Esophagus squamous epithelium (tissue), 5 donors: ENCODE measurements at regions not wholly inside any gene's neighbourhood (a gene's known extent, or its start where the extent isn't known, plus 50 kb on each side); places are given as distances from the start of the nearest gene placed in this dataset.

ENCODE experiments used
- DNase-seq: peaks from one replicate; lab custom pipeline; 2025; lab: John Stamatoyannopoulos, UW
- H3K27ac ChIP-seq, 4 donors: fragments of 200-600 bp; sonication (generic); one replicate each; pipeline ENCODE4 v1.5.1; 2016 to 2019; ENCODE audit warnings: mild to moderate bottlenecking in 1 of 4
- H3K27me3 ChIP-seq, 4 donors: fragments of 200-600 bp; sonication (generic); 1 replicate in 3 of 4; 2 replicates in 1 of 4; pipeline versions ENCODE4 v1.5.1 to v1.6.0; 2017 to 2021; ENCODE audit warnings: antibody characterized with exemption in 1 of 4
- H3K36me3 ChIP-seq, 3 donors: fragments of 200-600 bp; sonication (generic); one replicate each; pipeline ENCODE4 v1.5.1; 2016 to 2019
- H3K4me1 ChIP-seq, 3 donors: fragments of 200-600 bp; sonication (generic); one replicate each; pipeline ENCODE4 v1.5.1; 2017 to 2019
- H3K4me3 ChIP-seq, 4 donors: fragments of 200-600 bp; sonication (generic); 1 replicate in 3 of 4; 2 replicates in 1 of 4; pipeline ENCODE4 v1.5.1; 2016 to 2019; ENCODE audit warnings: mild to moderate bottlenecking in 2 of 4, moderate library complexity in 1 of 4
- H3K9me3 ChIP-seq, 3 donors: fragments of 200-600 bp; sonication (generic); one replicate each; pipeline ENCODE4 v1.5.1; 2016 to 2019
- POLR2A ChIP-seq, 4 donors: fragments of 450-650 bp; IDR thresholded peaks; one replicate each; pipeline ENCODE4 v1.6.1; 2017; ENCODE audit warnings: antibody characterized with exemption in 4 of 4, mild to moderate bottlenecking in 4 of 4, moderate library complexity in 3 of 4
- WGBS, 2 donors: methylation state at CpG; one replicate each; pipeline ENCODE4 v1.1.5; 2018; 5-methylcytosine and 5-hydroxymethylcytosine counted together
- intact Hi-C: fragments of 100-400 bp; cut with DNase I; formaldehyde crosslinking; loops from one replicate; pipeline ENCODE4 v1.15.0; 2022
- TF ChIP-seq, protein P1 (sequence below), 6 experiments: fragments of 450-650 bp in 4 of 6; fragments of 200-600 bp in 2 of 6; sonication (generic) in 2 of 6; IDR thresholded peaks; one replicate each; pipeline ENCODE4 v1.5.1; 2016 to 2019; ENCODE audit warnings: antibody characterized with exemption in 6 of 6, mild to moderate bottlenecking in 4 of 6, moderate library complexity in 4 of 6
- donor health status: DM: yes; HTN: yes; CAD: no.

- H3K36me3 ChIP-seq = no peaks in the 10 kb centered on the region
- H3K9me3 ChIP-seq = no peaks in the 10 kb centered on the region
- no peak for DNase-seq
- no peak for TF ChIP-seq POLR2A (IDR thresholded peaks at IDR 0.05)
- TF ChIP-seq, protein P1, sequence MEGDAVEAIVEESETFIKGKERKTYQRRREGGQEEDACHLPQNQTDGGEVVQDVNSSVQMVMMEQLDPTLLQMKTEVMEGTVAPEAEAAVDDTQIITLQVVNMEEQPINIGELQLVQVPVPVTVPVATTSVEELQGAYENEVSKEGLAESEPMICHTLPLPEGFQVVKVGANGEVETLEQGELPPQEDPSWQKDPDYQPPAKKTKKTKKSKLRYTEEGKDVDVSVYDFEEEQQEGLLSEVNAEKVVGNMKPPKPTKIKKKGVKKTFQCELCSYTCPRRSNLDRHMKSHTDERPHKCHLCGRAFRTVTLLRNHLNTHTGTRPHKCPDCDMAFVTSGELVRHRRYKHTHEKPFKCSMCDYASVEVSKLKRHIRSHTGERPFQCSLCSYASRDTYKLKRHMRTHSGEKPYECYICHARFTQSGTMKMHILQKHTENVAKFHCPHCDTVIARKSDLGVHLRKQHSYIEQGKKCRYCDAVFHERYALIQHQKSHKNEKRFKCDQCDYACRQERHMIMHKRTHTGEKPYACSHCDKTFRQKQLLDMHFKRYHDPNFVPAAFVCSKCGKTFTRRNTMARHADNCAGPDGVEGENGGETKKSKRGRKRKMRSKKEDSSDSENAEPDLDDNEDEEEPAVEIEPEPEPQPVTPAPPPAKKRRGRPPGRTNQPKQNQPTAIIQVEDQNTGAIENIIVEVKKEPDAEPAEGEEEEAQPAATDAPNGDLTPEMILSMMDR (IDR thresholded peaks at IDR 0.05) = no peak
- peaks cover 0 to 4% (median 0%) of the 10 kb centered on the region in 4 donors for H3K27me3 ChIP-seq
- intact Hi-C loops = no loop called here
- no peak overlapping the region for H3K4me3 ChIP-seq
- no peaks in the 10 kb centered on the region for H3K4me1 ChIP-seq
- WGBS, 2 donors = 84 to 85% methylated on average over 3 of the region's 3 CpGs
- H3K27ac ChIP-seq = no peak overlapping the region
Observed at GRCh38 chr2:58560531-58560930, 319.4 kb upstream of the FANCL start.

- DNase-seq = no peak
- Histone ChIP-seq H3K4me1 (no peaks in the 10 kb centered on the region), H3K9me3 (no peaks in the 10 kb centered on the region), H3K27me3 (peaks cover 0 to 4% (median 0%) of the 10 kb centered on the region in 4 donors), H3K27ac (no peak overlapping the region), H3K36me3 (no peaks in the 10 kb centered on the region), H3K4me3 (no peak overlapping the region)
- TF ChIP-seq, protein P1 (IDR thresholded peaks at IDR 0.05) = no peak
- no peak for TF ChIP-seq POLR2A (IDR thresholded peaks at IDR 0.05)
- WGBS, 2 donors = 57 to 80% methylated on average over 4 of the region's 4 CpGs
- intact Hi-C loops = no loop called here
Observed at GRCh38 chr2:58558881-58559280, 317.8 kb upstream of the FANCL start.

- Histone ChIP-seq H3K9me3 (no peaks in the 10 kb centered on the region), H3K27me3 (no peaks in the 10 kb centered on the region), H3K4me1 (no peaks in the 10 kb centered on the region), H3K4me3 (no peak overlapping the region), H3K27ac (no peak overlapping the region), H3K36me3 (no peaks in the 10 kb centered on the region)
- intact Hi-C loops = no loop called here
- DNase-seq = no peak
- TF ChIP-seq, protein P1 (IDR thresholded peaks at IDR 0.05) = no peak
- no peak for TF ChIP-seq POLR2A (IDR thresholded peaks at IDR 0.05)
- WGBS, 2 donors = 92 to 97% methylated on average over 5 to 6 of the region's 6 CpGs
Observed at GRCh38 chr2:58557176-58557575, 316.1 kb upstream of the FANCL start.

- no peak for DNase-seq
- WGBS, 2 donors = 60 to 63% methylated on average over 2 of the region's 2 CpGs
- Histone ChIP-seq H3K4me1 (no peaks in the 10 kb centered on the region), H3K9me3 (no peaks in the 10 kb centered on the region), H3K36me3 (no peaks in the 10 kb centered on the region), H3K4me3 (no peak overlapping the region), H3K27me3 (no peaks in the 10 kb centered on the region), H3K27ac (no peak overlapping the region)
- no peak for TF ChIP-seq POLR2A (IDR thresholded peaks at IDR 0.05)
- TF ChIP-seq, protein P1 (IDR thresholded peaks at IDR 0.05) = no peak
- intact Hi-C loops = no loop called here
Observed at GRCh38 chr2:58553937-58554336, 312.8 kb upstream of the FANCL start.

DNA sequence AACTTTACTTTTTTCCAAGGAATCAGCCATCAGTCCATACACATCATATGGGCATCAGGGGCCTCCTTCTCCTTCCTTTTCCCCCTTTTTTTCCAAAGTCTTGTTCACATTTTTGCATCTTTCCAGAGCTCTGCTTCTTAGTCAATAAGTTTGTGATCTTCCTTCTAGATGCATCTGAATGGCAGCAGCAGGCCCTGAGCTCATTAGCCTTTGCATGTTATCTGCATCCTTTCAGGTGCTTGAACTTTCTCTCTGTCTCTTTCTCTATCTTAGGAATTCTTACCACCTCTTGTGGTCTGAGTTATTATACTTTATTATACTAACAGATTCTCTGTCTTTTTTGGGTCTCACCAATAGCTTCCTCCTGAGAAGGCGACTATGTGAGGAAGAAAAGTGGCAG is 312.4 kb upstream of the FANCL start:
- intact Hi-C loops = no loop called here
- no peak overlapping the region for H3K27ac ChIP-seq
- WGBS, 2 donors = 40 to 88% methylated on average over 1 of the region's 1 CpG

More for the DNA sequence above, 312.4 kb upstream of the FANCL start:
- Histone ChIP-seq H3K4me1 (no peaks in the 10 kb centered on the region), H3K9me3 (no peaks in the 10 kb centered on the region), H3K36me3 (no peaks in the 10 kb centered on the region), H3K27me3 (no peaks in the 10 kb centered on the region), H3K4me3 (no peak overlapping the region)
- no peak for DNase-seq
- TF ChIP-seq, protein P1 (IDR thresholded peaks at IDR 0.05) = no peak
- TF ChIP-seq POLR2A (IDR thresholded peaks at IDR 0.05) = no peak
